Karpas-422 (cell line): ENCODE measurements at regions not wholly inside any gene's neighbourhood (a gene's known extent, or its start where the extent isn't known, plus 50 kb on each side); places are given as distances from the start of the nearest gene placed in this dataset.

Experiments used
- DNase-seq: peaks from one replicate; pipeline ENCODE4 v3.0.0-alpha.2; 2015
- H2AFZ ChIP-seq: fragments of 200-600 bp; sonication (generic); 2 replicates; pipeline ENCODE4 v1.6.1; 2014; ENCODE audit warnings: antibody characterized with exemption, low read length, mixed read lengths
- H3K27ac ChIP-seq: fragments of 200-600 bp; sonication (generic); 2 replicates; pipeline ENCODE4 v1.5.1; 2014; ENCODE audit warnings: mild to moderate bottlenecking, low read length, moderate library complexity
- H3K27me3 ChIP-seq: fragments of 200-600 bp; sonication (generic); 2 replicates; pipeline ENCODE4 v1.6.1; 2014; ENCODE audit warnings: low read length, mixed read lengths
- H3K36me3 ChIP-seq: fragments of 200-600 bp; sonication (generic); 2 replicates; pipeline ENCODE4 v1.6.1; 2014; ENCODE audit warnings: low read length, mixed read lengths; ENCODE audit not compliant: insufficient read depth
- H3K4me1 ChIP-seq: fragments of 200-600 bp; sonication (generic); 2 replicates; pipeline ENCODE4 v1.6.1; 2014; ENCODE audit warnings: mild to moderate bottlenecking, low read length, mixed read lengths
- H3K4me2 ChIP-seq: fragments of 200-600 bp; sonication (generic); 2 replicates; pipeline ENCODE4 v1.6.1; 2014; ENCODE audit warnings: low read length, low read depth, mild to moderate bottlenecking; ENCODE audit not compliant: poor library complexity, severe bottlenecking
- H3K4me3 ChIP-seq: fragments of 200-600 bp; sonication (generic); 2 replicates; pipeline ENCODE4 v1.5.1; 2014; ENCODE audit warnings: mild to moderate bottlenecking, antibody characterized with exemption, low read length, mixed read lengths
- H3K79me2 ChIP-seq: fragments of 200-600 bp; sonication (generic); 2 replicates; pipeline ENCODE4 v1.6.1; 2014; ENCODE audit warnings: mild to moderate bottlenecking, low read length, mixed read lengths
- H3K9ac ChIP-seq: fragments of 200-600 bp; sonication (generic); 2 replicates; pipeline ENCODE4 v1.6.0; 2014; ENCODE audit warnings: low read length
- H3K9me2 ChIP-seq: fragments of 200-600 bp; sonication (generic), shearing (Covaris generic); replicated peaks from 2 replicates; pipeline ENCODE4 v1.6.0; 2014; ENCODE audit warnings: mild to moderate bottlenecking, low read length, moderate library complexity; ENCODE audit not compliant: insufficient read depth
- H3K9me3 ChIP-seq: fragments of 300-700, 200-600 bp; sonication (generic); 2 replicates; pipeline ENCODE4 v1.6.1; 2014; ENCODE audit warnings: low read length, mixed read lengths
- H4K20me1 ChIP-seq: fragments of 200-600 bp; sonication (generic); 2 replicates; pipeline ENCODE4 v1.6.1; 2014; ENCODE audit warnings: mild to moderate bottlenecking, antibody characterized with exemption, low read length, low read depth; ENCODE audit not compliant: insufficient read depth

GRCh38 chr20:59395729-59396128 is 95.3 kb downstream of the EDN3 start:
- H3K9me2 ChIP-seq = no peaks in the 10 kb centered on the region
- no peaks in the 10 kb centered on the region for H4K20me1 ChIP-seq
- no peak overlapping the region for H3K4me3 ChIP-seq
- H3K4me1 ChIP-seq = no peaks in the 10 kb centered on the region
- no peak overlapping the region for H3K4me2 ChIP-seq
- H3K36me3 ChIP-seq = no peaks in the 10 kb centered on the region
- no peak overlapping the region for H3K9ac ChIP-seq
- H3K9me3 ChIP-seq = no peaks in the 10 kb centered on the region
- H3K27ac ChIP-seq = no peak overlapping the region
- DNase-seq = no peak
- no peaks in the 10 kb centered on the region for H3K27me3 ChIP-seq
- no peak overlapping the region for H2AFZ ChIP-seq
- H3K79me2 ChIP-seq = no peaks in the 10 kb centered on the region

DNA sequence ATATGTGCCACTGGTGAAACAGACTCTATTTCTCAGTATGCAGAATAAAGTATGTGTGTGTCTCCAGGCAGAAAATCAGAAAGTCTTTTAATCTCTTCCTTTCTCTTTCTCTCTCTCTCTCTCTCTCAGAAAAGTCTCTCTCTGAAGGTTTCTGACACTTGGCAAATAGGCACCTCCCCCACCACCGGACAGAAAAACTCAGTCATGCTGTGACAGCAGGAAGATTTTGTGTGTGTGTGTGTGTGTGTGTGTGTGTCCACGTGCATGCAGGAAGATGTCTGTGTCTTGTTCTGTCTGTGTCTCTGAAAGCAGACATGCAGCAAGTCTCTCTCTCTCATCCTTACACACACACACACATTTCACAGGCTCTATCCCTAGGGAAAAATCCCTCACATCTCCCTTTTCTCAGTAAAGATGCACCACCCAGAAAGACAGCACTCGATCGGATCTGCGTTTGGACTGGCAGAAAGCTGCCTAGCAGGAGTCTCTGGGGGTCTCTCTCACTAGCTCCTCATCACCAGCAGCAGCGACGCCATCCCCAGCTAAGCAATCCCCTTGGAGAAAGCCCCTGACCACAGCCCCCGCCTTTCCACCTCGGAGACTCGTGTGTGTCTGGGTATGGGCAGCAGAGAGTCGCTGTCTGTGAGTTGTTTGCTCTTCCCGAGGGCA is 98.3 kb downstream of the EDN3 start:
- no peak overlapping the region for H3K9ac ChIP-seq
- H3K4me2 ChIP-seq = no peak overlapping the region
- DNase-seq = no peak

GRCh38 chr20:59399426-59400099 is 99.2 kb downstream of the EDN3 start:
- Histone ChIP-seq H3K4me3 (no peak overlapping the region), H3K27me3 (no peaks in the 10 kb centered on the region), H3K4me1 (peaks cover 6% of the 10 kb centered on the region), H2AFZ (no peak overlapping the region), H4K20me1 (no peaks in the 10 kb centered on the region), H3K9me3 (no peaks in the 10 kb centered on the region), H3K36me3 (no peaks in the 10 kb centered on the region), H3K9ac (no peak overlapping the region), H3K79me2 (no peaks in the 10 kb centered on the region), H3K27ac (no peak overlapping the region), H3K4me2 (no peak overlapping the region), H3K9me2 (no peaks in the 10 kb centered on the region)
- no peak for DNase-seq

More for the DNA sequence above, 98.3 kb downstream of the EDN3 start:
- no peak overlapping the region for H2AFZ ChIP-seq
- H3K27me3 ChIP-seq = no peaks in the 10 kb centered on the region
- peaks cover 6% of the 10 kb centered on the region for H3K4me1 ChIP-seq
- H3K36me3 ChIP-seq = no peaks in the 10 kb centered on the region
- H3K79me2 ChIP-seq = no peaks in the 10 kb centered on the region
- no peaks in the 10 kb centered on the region for H4K20me1 ChIP-seq
- no peaks in the 10 kb centered on the region for H3K9me3 ChIP-seq
- no peak overlapping the region for H3K27ac ChIP-seq
- no peaks in the 10 kb centered on the region for H3K9me2 ChIP-seq
- no peak overlapping the region for H3K4me3 ChIP-seq

GRCh38 chr20:59400708-59401107 is 100.3 kb downstream of the EDN3 start:
- peaks cover 6% of the 10 kb centered on the region for H3K4me1 ChIP-seq
- no peak overlapping the region for H3K9ac ChIP-seq
- H3K27ac ChIP-seq = no peak overlapping the region
- H4K20me1 ChIP-seq = no peaks in the 10 kb centered on the region
- no peaks in the 10 kb centered on the region for H3K9me3 ChIP-seq
- H3K27me3 ChIP-seq = no peaks in the 10 kb centered on the region
- H3K4me3 ChIP-seq = no peak overlapping the region
- no peaks in the 10 kb centered on the region for H3K36me3 ChIP-seq
- no peaks in the 10 kb centered on the region for H3K9me2 ChIP-seq
- no peaks in the 10 kb centered on the region for H3K79me2 ChIP-seq
- no peak for DNase-seq
- H3K4me2 ChIP-seq = no peak overlapping the region
- no peak overlapping the region for H2AFZ ChIP-seq

GRCh38 chr20:59402681-59403080 is 102.3 kb downstream of the EDN3 start:
- H3K27me3 ChIP-seq = no peaks in the 10 kb centered on the region
- H3K4me1 ChIP-seq = peaks cover 6% of the 10 kb centered on the region
- H3K36me3 ChIP-seq = no peaks in the 10 kb centered on the region
- no peak overlapping the region for H3K4me2 ChIP-seq
- no peak for DNase-seq
- no peaks in the 10 kb centered on the region for H4K20me1 ChIP-seq
- no peak overlapping the region for H3K9ac ChIP-seq
- no peak overlapping the region for H3K27ac ChIP-seq
- no peak overlapping the region for H2AFZ ChIP-seq
- no peaks in the 10 kb centered on the region for H3K9me3 ChIP-seq
- H3K9me2 ChIP-seq = no peaks in the 10 kb centered on the region
- no peaks in the 10 kb centered on the region for H3K79me2 ChIP-seq
- H3K4me3 ChIP-seq = no peak overlapping the region

- Histone ChIP-seq H3K36me3 (no peaks in the 10 kb centered on the region), H4K20me1 (no peaks in the 10 kb centered on the region), H3K4me3 (no peak overlapping the region), H3K4me2 (no peak overlapping the region), H3K79me2 (no peaks in the 10 kb centered on the region), H3K27me3 (no peaks in the 10 kb centered on the region), H3K4me1 (peaks cover 6% of the 10 kb centered on the region), H2AFZ (no peak overlapping the region), H3K9ac (no peak overlapping the region), H3K27ac (no peak overlapping the region), H3K9me2 (no peaks in the 10 kb centered on the region), H3K9me3 (no peaks in the 10 kb centered on the region)
- DNase-seq = peak; percentile 78
These were observed 103.0 kb downstream of the EDN3 start for GRCh38 chr20:59403261-59403961.

DNA sequence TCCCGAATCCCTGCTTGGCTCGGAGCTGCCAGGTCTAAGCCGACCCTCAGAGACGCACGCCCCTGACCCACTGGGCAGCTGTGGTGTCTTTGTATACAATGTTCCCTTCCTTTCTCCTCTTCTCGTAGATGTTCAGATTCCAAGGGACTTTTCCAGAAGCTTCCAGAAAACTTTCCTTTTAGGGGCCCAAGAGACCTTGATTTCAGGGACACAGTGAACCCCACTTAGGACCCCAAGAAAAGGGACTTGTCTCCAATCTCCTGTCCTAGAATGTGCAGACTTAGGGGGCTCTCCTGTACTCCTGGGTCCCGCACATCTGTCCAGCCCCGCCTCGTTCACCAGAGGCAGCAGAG is 103.5 kb downstream of the EDN3 start:
- no peak overlapping the region for H3K4me2 ChIP-seq
- no peak overlapping the region for H2AFZ ChIP-seq

DNA sequence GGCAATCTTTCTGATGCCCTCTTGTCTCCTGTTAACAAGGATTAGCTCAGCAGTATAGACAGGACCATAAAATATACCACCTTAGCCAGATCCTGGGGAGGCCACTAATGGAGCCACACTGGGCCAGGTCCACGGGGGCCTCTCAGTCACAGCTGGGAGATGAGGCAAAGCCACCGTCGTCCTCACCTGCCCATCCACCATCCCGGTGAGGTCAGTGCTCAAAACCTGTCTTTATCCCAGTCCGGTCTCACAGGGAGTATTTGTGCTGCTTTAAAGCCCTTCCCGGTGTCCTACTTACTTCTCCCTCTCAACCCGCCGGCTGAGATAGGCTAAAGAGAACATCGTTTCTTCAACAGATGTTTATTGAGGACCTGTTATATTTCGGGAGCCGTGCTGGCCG is 104.3 kb downstream of the EDN3 start:
- H2AFZ ChIP-seq = no peak overlapping the region
- no peak overlapping the region for H3K4me2 ChIP-seq
- no peak overlapping the region for H3K4me3 ChIP-seq
- no peaks in the 10 kb centered on the region for H3K9me3 ChIP-seq
- H3K27ac ChIP-seq = no peak overlapping the region
- no peaks in the 10 kb centered on the region for H4K20me1 ChIP-seq
- no peaks in the 10 kb centered on the region for H3K79me2 ChIP-seq
- peaks cover 6% of the 10 kb centered on the region for H3K4me1 ChIP-seq
- H3K9ac ChIP-seq = no peak overlapping the region
- H3K27me3 ChIP-seq = no peaks in the 10 kb centered on the region
- H3K9me2 ChIP-seq = no peaks in the 10 kb centered on the region
- DNase-seq = no peak
- no peaks in the 10 kb centered on the region for H3K36me3 ChIP-seq

More for the DNA sequence above, 103.5 kb downstream of the EDN3 start:
- H3K27me3 ChIP-seq = no peaks in the 10 kb centered on the region
- no peaks in the 10 kb centered on the region for H3K36me3 ChIP-seq
- no peaks in the 10 kb centered on the region for H3K9me3 ChIP-seq
- no peak overlapping the region for H3K27ac ChIP-seq
- peaks cover 6% of the 10 kb centered on the region for H3K4me1 ChIP-seq
- no peak overlapping the region for H3K9ac ChIP-seq
- H3K79me2 ChIP-seq = no peaks in the 10 kb centered on the region
- H3K4me3 ChIP-seq = no peak overlapping the region
- no peaks in the 10 kb centered on the region for H4K20me1 ChIP-seq
- H3K9me2 ChIP-seq = no peaks in the 10 kb centered on the region
- DNase-seq = no peak
